NOMO-1 treated with DMSO at 0.1 percent for 48 hours (cell line): ENCODE measurements at regions not wholly inside any gene's neighbourhood (a gene's known extent, or its start where the extent isn't known, plus 50 kb on each side); places are given as distances from the start of the nearest gene placed in this dataset.
"Not testable (repeated sequence)": the region's sequence is repeated elsewhere in the genome, so short reads cannot be mapped to it uniquely, and the experiment has no call there.

Experiments used
- DNase-seq: peaks from one replicate; lab custom pipeline; 2025; ENCODE audit not compliant: unreplicated experiment; lab: John Stamatoyannopoulos, UW

DNA sequence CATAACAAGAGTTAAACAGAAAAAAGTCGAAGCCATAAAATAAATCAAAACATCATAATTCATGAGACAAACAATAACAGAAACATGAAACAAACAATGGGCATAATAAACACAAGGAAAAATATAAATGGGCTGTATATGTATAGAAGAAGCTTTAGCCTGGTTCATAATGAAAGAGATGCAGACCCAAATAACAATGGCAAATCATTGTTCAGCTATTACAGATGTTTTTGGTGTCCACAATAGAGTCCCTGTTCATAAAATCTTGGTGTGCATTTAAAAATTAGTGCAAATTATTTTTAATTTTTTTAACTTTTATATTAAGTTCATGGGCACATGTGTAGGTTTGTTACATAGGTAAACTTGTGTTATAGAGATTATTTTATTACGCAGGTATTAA lies 1185.9 kb upstream of the B3GALT2 start:
- DNase-seq: no peak

DNA sequence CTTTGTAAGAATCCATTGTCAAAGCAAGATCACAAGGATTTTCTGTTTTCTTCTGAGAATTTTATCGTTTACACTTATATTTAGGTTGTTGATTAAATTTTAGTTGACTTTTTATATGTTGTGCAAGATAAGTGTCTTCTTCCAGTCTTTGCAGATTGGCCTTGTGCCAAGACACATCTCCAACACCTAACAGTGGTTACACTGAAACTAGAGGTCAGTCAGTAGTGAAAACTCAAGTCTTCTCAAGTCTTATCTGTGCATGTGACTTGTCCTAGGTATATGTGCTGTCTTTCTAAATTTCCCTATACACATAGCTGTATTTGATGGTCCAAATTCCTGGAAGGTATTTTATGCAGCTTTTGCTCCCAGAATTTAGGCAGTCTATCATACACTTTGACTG lies 1183.2 kb upstream of the B3GALT2 start:
- DNase-seq: no peak

DNA sequence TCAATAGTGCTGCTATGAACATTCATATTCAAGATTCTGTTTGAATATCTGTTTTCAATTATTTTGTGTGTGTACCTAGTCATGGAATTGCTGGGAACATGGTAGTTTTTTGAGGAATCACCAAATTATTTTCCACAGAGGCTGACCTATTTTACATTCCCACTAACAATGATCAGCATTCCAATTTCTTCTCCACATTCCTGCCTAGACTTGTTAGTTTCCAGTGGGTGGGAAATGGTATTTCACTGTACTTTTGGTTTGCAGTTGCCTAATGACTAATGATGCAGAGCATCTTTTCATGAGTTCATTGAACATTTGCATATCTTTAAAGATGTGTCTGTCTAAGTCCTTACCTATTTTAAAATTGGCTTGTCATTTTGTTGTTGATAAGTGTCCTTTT lies 1182.6 kb upstream of the B3GALT2 start:
- no peak for DNase-seq

DNA sequence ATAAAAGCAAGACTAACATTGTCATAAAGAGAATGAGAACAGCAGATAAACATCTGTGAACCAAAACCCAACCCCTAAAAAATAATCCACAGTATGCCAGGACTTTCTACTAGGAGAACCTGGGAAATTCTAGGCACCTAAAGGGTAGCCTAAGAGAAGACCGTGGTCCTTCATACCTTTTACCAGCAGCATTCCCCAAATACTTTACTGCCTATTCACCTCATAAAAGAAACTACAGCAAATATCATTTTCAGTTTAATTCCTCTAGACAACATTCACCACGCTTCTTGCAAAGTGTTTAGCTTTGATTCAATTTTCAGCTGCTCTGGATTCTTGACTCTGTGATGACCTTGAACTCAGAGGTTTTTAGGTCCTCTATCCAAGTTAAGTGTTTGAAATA lies 1180.7 kb upstream of the B3GALT2 start:
- no peak for DNase-seq

DNA sequence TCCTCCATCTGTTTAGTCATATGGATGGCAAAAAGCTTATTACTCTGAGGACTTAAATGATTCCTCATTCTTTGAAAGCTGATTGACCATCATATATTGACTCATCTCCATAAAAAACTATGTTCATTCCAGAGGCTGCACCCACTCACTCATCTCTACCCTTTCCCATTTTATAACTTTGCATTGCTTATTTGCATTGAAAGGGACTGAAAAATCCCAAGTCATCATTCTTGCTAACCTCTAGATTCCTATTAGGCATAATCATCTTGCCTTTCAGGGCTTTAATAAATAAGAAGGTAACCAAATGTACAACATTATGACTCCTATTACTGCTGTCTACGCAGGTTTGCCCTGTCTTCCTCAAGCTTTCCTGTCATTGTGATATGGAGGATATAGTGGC lies 1180.3 kb upstream of the B3GALT2 start:
- no peak for DNase-seq

DNA sequence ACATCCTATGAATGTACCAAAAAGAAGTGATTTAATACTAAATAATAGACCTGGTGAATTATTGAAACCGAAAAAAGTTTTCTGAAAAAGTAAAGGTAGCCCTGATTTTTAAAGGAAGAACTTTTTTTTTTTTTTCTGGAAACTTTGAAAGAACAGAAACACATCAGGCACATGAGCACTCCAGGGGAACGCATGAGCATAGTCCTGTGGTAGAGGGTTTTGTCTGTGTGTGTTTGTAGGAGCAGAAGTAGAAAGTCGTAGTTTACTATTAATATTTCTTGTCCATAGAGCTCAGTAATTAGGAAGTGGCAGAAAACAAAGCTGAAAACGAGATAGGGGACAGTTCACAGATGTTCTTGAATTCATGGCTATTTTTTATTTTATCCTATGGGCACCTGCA lies 1175.9 kb upstream of the B3GALT2 start:
- DNase-seq: no peak

DNA sequence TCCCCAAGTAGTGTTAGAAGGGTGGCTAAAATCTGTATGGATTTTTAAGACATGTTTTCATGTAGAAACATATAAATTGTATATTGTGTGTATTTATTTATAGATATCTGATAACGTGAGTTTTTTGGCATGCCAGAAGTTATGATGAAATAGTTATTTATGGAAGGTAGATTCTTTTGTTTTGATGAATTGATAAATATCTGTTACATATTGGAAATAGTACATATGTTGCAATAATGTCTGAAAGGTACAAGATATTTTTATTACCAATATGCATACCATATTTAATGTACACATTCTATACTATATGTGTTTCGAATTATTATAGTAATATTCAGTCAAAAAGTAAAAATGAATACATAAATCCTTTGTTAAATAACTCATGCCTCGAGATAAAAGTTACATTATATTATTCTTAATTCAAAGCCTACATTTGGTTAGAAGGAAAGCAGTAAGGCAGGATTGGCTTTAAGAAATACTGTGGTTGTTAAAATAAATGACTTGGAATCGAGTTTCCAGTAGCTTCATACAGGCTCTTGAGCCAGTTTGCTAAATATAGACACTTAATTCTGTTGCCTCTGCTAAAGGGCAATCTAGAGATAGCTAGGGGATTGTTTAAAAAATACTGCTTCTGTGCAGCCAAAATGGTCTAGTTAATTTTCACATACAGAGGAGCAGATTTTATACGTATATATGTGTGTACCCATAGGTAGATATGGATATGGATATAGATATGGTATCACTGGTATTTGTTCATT lies 1175.1 kb upstream of the B3GALT2 start:
- no peak for DNase-seq

DNA sequence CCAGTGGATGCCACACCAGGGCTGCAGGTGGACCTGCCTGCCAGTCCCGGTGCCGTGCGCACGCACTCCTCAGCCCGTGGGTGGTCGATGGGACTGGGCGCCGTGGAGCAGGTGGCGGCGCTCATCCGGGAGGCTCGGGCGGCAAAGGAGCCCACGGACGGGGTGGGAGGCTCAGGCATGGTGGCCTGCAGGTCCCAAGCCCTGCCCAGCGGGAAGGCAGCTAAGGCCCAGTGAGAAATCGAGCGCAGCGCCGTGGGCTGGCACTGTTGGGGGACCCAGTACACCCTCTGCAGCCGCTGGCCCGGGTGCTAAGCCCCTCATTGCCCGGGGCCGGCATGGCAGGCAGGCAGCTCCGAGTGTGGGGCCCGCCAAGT lies 1171.8 kb upstream of the B3GALT2 start:
- DNase-seq: no peak

DNA sequence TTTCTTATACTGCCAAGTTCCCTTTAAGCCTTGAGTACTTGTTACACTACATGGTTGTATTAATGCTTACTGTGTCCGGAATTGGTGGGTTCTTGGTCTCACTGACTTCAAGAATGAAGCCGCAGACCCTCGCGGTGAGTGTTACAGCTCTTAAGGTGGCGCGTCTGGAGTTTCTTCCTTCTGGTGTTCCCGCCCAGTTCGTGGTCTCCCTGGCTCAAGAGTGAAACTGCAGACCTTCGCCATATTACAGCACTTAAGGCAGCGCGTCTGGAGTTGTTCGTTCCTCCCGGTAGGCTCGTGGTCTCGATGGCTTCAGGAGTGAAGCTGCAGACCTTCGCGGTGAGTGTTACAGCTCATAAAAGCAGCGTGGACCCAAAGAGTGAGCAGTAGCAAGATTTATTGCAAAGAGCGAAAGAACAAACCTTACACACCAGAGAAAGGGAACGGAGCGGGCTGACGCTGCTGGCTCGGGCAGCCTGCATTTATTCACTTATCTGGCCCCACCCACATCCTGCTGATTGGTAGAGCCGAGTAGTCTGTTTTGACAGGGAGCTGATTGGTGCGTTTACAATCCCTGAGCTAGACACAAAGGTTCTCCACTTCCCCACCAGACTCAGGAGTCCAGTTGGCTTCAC lies 1171.3 kb upstream of the B3GALT2 start:
- DNase-seq: not testable (repeated sequence)

DNA sequence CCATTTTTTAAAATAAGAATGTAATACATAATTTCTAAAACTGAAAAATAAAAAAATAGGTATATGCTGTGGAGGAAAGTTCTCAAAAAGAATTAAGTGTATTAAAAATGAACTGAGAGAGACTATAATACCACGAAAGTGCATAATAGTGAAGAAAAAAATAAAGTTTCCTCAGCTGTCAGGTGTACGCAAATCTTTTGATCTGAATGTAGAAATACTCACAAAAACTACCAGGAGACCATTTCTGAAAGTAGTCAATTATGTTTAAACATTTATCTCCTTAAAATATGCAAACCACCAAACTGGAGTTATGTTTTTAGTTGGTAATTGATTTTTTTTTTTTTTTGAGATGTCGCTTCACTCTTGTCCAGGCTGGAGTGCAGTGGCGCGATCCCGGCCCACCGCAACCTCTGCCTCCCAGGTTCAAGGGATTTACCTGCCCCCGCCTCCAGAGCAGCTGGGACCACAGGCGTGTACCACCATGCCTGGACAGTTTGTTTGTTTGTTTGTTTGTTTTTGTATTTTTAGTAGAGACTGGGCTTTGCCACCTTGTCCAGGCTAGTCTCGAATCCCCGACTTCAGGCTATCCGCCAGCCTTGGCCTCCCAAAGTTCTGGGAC lies 1169.2 kb upstream of the B3GALT2 start:
- DNase-seq: no peak

DNA sequence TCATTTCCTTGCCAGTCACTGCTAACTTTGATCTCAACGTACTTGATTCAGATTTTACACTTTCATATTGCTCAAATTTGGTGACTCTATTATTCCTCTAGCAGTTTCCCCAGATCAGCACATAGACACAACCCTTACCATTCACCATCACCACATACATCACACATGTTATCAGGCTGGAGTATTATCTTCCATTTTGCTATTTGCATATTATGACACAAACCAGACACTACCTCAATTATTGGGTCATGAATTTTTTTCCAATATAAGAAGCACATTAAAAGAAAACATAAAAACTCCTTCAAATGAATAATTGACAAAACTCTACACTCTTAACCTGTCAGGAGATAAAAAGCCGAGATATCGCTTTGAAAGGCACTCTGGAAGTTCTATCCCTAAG lies 1166.7 kb upstream of the B3GALT2 start:
- no peak for DNase-seq

DNA sequence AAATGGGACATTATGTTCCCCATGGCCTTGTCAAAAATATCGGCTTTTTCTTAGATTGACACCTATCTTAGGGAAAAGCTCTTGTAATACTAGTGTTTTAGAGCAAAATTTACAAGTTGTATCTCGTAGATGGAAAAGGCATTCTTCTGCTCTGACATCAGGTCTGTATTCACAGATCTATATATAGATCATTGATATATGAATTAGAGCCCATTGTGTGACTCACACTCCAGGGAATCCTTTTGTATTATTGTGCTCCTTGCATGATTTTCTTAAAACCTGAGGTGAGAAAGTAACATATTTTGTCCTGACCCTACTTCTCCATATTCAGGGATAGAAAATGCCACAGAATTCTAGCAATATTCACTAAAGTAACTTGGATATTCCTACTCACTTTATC lies 1160.8 kb upstream of the B3GALT2 start:
- DNase-seq: no peak

DNA sequence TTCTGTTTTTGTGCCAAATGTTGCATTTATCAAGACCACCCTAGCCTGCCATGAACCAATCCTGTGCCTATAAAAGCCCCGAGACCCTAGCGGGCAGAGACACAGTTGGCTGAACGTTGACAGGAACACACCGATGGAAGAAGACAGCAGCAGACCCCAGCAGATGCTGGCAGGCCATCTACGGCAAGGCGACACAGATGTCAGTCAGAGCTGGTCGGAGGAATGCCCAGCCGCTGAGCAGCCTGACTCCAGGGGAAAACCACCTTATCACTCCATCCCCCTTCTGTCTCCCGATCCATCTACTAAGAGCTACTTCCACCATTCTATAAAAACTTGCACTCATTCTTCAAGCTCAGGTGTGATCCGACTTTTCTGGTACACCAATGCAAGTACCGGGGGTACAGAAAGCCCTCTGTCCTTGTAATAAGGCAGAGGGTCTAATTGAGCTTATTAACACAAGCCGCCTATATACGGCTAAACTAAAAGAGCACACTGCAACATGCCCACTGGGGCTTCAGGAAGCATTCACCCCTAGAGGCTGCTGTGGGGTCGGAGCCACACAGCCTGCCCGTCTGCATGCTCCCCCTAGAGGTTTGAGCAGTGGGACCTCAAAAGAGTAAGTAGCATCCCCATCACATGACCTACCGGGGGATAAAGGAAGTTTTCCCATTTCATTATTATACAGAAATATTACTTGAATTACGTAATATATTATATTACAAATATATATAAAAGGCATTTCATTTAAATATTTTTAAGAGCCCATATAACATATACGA lies 1156.3 kb upstream of the B3GALT2 start:
- no peak for DNase-seq

DNA sequence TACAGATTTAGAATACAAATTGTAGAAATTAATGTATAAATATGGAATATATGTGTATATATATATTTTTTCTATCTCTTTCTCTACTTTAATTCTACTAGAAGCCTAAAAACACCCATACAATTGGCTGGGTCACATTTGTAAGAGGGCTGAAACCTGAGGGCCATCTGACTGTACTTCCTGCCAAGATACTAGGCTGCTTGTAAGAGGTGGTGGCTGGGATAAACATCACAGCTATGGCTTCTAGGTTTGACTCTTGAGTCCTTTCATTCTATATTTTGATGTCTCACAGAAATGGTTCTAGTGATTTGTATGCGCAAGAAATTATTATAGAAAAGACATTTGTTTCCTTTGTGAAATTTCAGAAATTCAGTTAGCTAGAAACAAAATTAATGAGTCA lies 1155.2 kb upstream of the B3GALT2 start:
- DNase-seq: no peak

DNA sequence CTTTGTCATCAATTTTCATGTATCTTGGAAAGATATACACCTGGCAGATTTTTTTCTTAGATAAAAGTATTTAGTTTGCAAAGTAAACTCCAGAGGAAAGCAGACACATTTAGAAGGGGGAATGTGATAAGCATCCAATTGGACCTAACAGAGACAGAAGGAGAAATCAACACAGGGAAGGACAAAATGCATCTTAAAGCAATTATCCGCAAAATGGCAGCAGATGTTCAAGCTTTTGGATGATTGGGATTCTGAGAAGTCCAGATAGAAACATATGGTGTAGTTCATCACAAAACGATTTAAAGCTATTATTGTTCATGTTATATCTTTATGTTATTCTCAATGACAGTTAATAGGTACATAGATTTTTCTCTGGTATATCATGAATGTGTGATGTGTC lies 1153.1 kb upstream of the B3GALT2 start:
- no peak for DNase-seq

DNA sequence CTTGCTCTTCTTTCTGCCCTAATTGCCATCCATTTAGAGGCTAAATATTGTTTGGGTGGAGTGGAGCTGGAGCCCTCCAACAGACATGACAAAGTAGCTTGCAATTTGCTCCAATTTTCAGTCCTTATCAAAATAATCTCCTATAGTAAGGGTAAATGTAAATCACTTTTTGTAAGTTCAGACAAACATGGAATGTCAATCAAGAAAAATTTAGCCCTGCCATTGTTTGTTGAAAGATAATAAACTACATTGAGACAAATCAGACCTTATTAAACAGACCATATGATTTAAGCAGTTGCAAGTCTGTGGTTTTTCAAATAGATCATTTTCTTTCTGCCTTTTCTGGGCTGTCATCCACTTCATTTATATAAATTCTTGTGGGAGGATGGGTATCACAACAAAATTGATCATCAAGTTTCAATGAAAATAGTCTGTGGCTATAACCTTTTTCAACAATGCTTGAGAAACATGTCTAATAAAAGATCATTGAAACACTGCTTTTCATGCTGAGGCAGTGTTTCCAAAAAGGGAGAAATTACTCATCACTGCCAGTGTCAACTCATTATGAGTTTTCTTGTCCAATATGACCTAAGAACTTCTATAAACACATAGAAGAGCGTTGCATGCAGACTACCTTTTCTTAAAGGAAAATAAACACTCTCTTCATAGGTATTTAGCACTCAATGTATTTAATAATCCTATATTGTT lies 1152.0 kb upstream of the B3GALT2 start:
- DNase-seq: no peak

DNA sequence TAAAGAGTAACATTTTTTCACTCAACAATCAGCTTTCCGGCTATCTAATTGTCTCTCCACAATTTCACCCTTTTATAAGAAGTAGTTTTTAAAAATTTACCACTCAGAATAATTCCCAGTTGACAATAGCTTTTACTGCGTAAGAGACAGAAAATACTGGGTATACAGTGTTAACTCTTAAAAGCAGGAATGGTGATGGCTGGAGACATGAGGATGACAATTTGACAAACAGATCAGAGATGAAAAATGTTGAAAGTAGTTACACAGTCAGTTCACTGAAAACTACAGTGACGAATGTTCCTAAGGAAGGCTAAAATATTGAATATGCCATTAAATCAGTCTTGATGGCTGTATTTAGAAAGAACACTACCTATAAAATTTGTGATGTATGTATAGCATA lies 1146.8 kb upstream of the B3GALT2 start:
- DNase-seq: no peak

DNA sequence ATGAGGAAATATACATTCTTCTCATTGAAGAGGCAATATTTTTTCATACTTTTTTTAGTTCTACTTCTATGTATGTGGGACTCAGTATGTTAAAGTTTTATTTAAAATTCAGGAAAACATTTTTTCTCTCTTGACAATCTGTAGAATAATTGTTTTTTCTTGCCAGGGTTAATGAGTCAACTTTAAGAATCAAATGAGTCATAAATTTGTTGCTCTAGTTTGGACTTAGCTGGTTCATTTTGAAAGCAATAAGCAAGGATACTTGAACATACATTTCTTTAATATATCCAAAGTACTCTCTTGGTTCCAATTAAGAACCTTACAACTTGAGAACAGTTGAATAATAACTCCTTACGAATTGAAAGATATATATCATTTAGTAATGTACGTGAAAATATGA lies 1145.3 kb upstream of the B3GALT2 start:
- DNase-seq: no peak

DNA sequence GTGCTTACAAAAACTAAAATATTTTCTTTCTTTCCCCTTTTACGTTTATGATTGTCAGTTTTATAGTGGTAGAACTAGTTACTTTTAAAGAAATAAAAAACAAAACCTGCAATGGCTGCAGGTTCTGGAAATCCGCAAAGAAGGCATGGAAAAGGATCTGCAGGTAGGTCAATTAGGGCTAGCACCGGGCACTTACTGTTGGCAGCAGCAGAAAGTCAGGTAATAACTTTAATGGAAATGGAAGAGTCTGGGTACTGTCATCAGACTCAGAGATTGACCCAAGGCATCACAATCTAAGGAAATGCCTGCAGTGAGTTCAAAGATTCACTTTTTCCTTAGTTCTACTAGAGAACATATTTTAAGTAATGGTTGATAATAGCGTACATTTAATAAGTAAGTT lies 1136.3 kb upstream of the B3GALT2 start:
- DNase-seq: no peak

DNA sequence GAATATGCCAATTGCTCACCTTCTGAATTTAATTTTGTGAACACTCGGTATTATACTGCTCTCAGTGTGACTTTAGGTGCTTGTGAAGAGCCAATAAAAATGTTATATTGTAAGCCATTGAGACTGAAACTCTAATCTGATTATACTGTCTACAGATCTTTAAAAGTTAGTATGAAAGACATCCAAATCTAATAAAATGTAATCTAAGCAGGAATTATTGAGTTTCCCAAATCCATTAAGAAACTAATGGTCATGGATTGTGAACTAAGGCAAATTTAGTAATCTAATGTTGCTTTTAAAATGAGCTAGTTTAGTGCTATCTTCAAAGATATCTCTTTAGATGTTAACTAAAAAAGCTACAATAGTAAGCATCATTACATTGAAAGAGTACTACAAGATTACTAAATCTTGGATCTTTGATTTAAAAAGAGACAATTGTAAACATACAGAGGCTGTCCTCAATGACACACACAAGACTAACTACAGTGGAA lies 1132.4 kb upstream of the B3GALT2 start:
- DNase-seq: no peak

DNA sequence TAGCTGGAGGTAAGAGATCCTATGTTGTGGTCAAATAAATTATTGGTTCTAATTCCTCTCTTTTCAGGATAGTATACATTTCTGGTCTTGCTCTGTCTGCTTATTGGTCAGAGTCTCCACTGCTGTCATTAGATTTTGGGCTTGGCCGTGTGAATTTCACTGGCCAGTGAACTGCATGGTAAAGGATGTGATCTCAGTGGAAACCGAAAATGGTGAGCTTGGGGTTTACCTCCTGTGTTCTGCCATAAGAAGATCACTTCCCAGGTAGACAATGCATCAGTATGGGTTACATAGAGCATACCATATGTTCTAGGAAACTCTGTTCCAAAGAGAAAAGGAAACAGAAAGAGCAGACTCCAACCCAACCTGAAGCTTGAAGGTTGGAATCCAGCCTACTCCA lies 1123.3 kb upstream of the B3GALT2 start:
- no peak for DNase-seq
